ENCODE measurements at regions not wholly inside any gene's neighbourhood (a gene's known extent, or its start where the extent isn't known, plus 50 kb on each side); places are given as distances from the start of the nearest gene placed in this dataset.

DNA sequence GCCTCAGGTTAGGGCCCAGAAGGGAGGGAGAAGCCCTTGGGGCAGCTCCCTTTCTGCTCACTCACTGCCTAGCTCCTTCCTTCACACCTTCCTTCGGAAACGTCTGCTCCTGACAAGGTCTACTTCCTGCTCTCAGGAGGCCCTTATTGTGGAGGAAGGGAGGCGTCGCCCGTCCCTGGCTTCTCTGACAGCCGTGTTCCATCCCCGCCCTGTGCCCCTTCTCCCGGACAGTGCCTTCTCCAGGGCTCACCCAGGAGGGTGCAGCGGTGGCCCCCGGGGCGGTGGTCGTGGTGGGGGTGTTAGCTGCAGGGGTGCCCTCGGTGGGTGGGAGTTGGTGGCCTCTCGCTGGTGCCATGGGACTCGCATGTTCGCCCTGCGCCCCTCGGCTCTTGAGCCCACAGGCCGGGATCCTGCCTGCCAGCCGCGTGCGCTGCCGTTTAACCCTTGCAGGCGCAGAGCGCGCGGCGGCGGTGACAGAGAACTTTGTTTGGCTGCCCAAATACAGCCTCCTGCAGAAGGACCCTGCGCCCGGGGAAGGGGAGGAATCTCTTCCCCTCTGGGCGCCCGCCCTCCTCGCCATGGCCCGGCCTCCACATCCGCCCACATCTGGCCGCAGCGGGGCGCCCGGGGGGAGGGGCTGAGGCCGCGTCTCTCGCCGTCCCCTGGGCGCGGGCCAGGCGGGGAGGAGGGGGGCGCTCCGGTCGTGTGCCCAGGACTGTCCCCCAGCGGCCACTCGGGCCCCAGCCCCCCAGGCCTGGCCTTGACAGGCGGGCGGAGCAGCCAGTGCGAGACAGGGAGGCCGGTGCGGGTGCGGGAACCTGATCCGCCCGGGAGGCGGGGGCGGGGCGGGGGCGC lies 231.9 kb downstream of the SEC14L1 start:
- ChIA-PET CTCF (ENCODE audit: partially characterized antibody) (interaction anchor here (0.7 kb wide), 2 partner anchors 41 to 87 kb away, joined by 3 read pairs; no protein-coding TSS in a partner anchor), POLR2A (ENCODE audit: partially characterized antibody) (interaction anchor here (0.6 to 1.4 kb wide), 8 partner anchors 11 to 136 kb away, joined by 3 to 6 read pairs (median 4); no protein-coding TSS in a partner anchor)
- peaks cover 17% of the 10 kb centered on the region; the same call in 1 of the 2 replicates for H3K23me2 ChIP-seq (ENCODE audit: low read depth, low read length)
- no peak overlapping the region for H3K14ac ChIP-seq (ENCODE audit: insufficient read length)
- H4K20me1 ChIP-seq (replicated peaks in 1 of 2; ENCODE audit: control insufficient read depth in 1 of 2, insufficient read depth in 2 of 2, low read length in 2 of 2) = peaks cover 23 to 25% of the 10 kb centered on the region in 2 experiments
- H3K27ac ChIP-seq (ENCODE audit: low read depth, low read length) = no peak overlapping the region
- peak overlapping the region; percentile 14 for H3K56ac ChIP-seq (replicated peaks; ENCODE audit: insufficient read length, low read depth, low read length)
- no peak for FAIRE-seq
- H2BK15ac ChIP-seq (ENCODE audit: low read length) = peak overlapping the region; percentile 81; the same call in 1 of the 2 replicates
- H3K27me3 ChIP-seq (replicated peaks in 1 of 4; ENCODE audit: control insufficient read depth in 3 of 4, extremely low read depth in 1 of 4, insufficient read depth in 3 of 4, low read length in 3 of 4) = no peaks in the 10 kb centered on the region
- H3K4me2 ChIP-seq (ENCODE audit: insufficient read depth in 1 of 2, low read depth in 2 of 2, low read length in 2 of 2) = peak overlapping the region; percentile 83 to 91
- peak overlapping the region; percentile 22; the same call in 1 of the 2 replicates for H4K8ac ChIP-seq (ENCODE audit: extremely low read depth, insufficient read depth, low read length)
- H3K79me2 ChIP-seq (ENCODE audit: control insufficient read depth in 1 of 2, insufficient read depth in 2 of 2, low read length in 2 of 2) = peaks cover 9 to 46% of the 10 kb centered on the region in 2 experiments; a peak in 3 of 4 replicates
- WGBS, 2 experiments (ENCODE audit: extremely low coverage in 1 of 2, insufficient coverage in 1 of 2, insufficient read length in 1 of 2, insufficient replicate concordance in 2 of 2, low coverage in 1 of 2, low lambda C conversion rate in 2 of 2, missing lambda C conversion rate in 1 of 2) = 3% methylated on average over 20 of the region's 64 CpGs; no CpG with 5 or more reads in 1 of the 2 experiments
- H4K91ac ChIP-seq (replicated peaks; ENCODE audit: insufficient read length, low read length) = peak overlapping the region; percentile 50
- H3K4me1 ChIP-seq (replicated peaks in 1 of 4; ENCODE audit: control insufficient read depth in 3 of 4, insufficient read depth in 4 of 4, low read length in 3 of 4) = peaks cover 9 to 50% (median 41%) of the 10 kb centered on the region in 4 experiments
- no peaks in the 10 kb centered on the region for H3K9me3 ChIP-seq (ENCODE audit: insufficient read depth in 2 of 2, low read depth in 1 of 2, low read length in 1 of 2)
- H2BK12ac ChIP-seq (ENCODE audit: low read depth, low read length) = peak overlapping the region; percentile 50; the same call in 1 of the 2 replicates
- H3K36me3 ChIP-seq (ENCODE audit: control insufficient read depth in 2 of 4, insufficient read depth in 4 of 4, low read length in 3 of 4) = no peaks in the 10 kb centered on the region
- H4K5ac ChIP-seq (ENCODE audit: insufficient read length, low read depth, low read length) = peak overlapping the region; percentile 42
- peak overlapping the region in 3 of 4 experiments; percentile 11 to 29 (median 17); a peak in 2 of 7 replicates for H3K9ac ChIP-seq (replicated peaks in 1 of 4; ENCODE audit: extremely low read depth in 1 of 4, low read depth in 3 of 4, low read length in 3 of 4)
- H2AFZ ChIP-seq (ENCODE audit: low read length) = no peak overlapping the region
- peak; percentile 59 to 93 for DNase-seq (ENCODE audit: low read depth in 1 of 2, low spot score in 2 of 2)
- H3K23ac ChIP-seq (ENCODE audit: insufficient read length) = no peak overlapping the region
- peak overlapping the region; percentile 76 to 86 (median 82) for H3K4me3 ChIP-seq (ENCODE audit: extremely low read depth in 1 of 4, insufficient read depth in 2 of 4, low read depth in 3 of 4, low read length in 4 of 4)
- peak overlapping the region; percentile 62 for H3K18ac ChIP-seq (ENCODE audit: extremely low read depth, low read length)
- peak overlapping the region; percentile 75; the same call in 1 of the 2 replicates for H2BK5ac ChIP-seq (ENCODE audit: low read depth, low read length)
- H2BK20ac ChIP-seq (ENCODE audit: low read length) = no peak overlapping the region
- H2AK5ac ChIP-seq (ENCODE audit: low read depth, low read length) = no peak overlapping the region
- peak overlapping the region; percentile 41 for H2BK120ac ChIP-seq (replicated peaks; ENCODE audit: low read depth, low read length)
- H3K4ac ChIP-seq (replicated peaks; ENCODE audit: insufficient read length, low read depth, low read length) = peak overlapping the region; percentile 0
- peaks cover 17% of the 10 kb centered on the region for H3K79me1 ChIP-seq (ENCODE audit: low read depth, low read length)
- no peak for TF ChIP-seq ATF3 (IDR thresholded peaks at IDR 0.05; ENCODE audit: insufficient read depth, low read depth, low read length)
- TF ChIP-seq SP4 (IDR thresholded peaks at IDR 0.05; ENCODE audit: low read length) = no peak
- TF ChIP-seq SIN3A (conservative IDR thresholded peaks at IDR 0.05 in 1 of 2, IDR thresholded peaks at IDR 0.05 in 1 of 2; ENCODE audit: low read depth in 1 of 2, low read length in 2 of 2) = peak in 1 of 2 experiments; percentile 56; a peak in 1 of 4 replicates
- TF ChIP-seq E2F6 (IDR thresholded peaks at IDR 0.05) = peak; percentile 32; the same call in 1 of the 2 replicates
- TF ChIP-seq SIRT6 (IDR thresholded peaks at IDR 0.05; ENCODE audit: low read length) = no peak
